Activated naive CD8-positive, alpha-beta T cell treated with anti-CD3 and anti-CD28 coated beads, Interleukin-2, amount 50 U/mL, for 24 hours (primary cell): ENCODE measurements at regions not wholly inside any gene's neighbourhood (a gene's known extent, or its start where the extent isn't known, plus 50 kb on each side); places are given as distances from the start of the nearest gene placed in this dataset.

Source experiments
- ATAC-seq: fragments of 150-1000 bp; cut with Tn5 transposase; one replicate; pipeline ENCODE4 v1.10.0; 2021
- DNase-seq: peaks from one replicate; pipeline ENCODE4 v3.0.0; 2021
- H3K27ac Mint-ChIP-seq: one replicate; pipeline ENCODE4 v1.8.0; 2021; ENCODE audit warnings: mild to moderate bottlenecking, mixed read lengths
- H3K27me3 Mint-ChIP-seq: one replicate; pipeline ENCODE4 v1.8.0; 2021; ENCODE audit warnings: mixed read lengths
- H3K36me3 Mint-ChIP-seq: one replicate; pipeline ENCODE4 v1.8.0; 2021; ENCODE audit warnings: low read depth, mixed read lengths
- H3K4me1 Mint-ChIP-seq: one replicate; pipeline ENCODE4 v1.8.0; 2021; ENCODE audit warnings: mixed read lengths
- H3K4me3 Mint-ChIP-seq: one replicate; pipeline ENCODE4 v1.8.0; 2021; ENCODE audit warnings: mild to moderate bottlenecking, moderate library complexity, mixed read lengths
- H3K9me3 Mint-ChIP-seq: one replicate; pipeline ENCODE4 v1.8.0; 2021; ENCODE audit warnings: mixed read lengths

- H3K27ac Mint-ChIP-seq = no peak overlapping the region
- no peak for DNase-seq
- H3K4me3 Mint-ChIP-seq = no peak overlapping the region
- H3K27me3 Mint-ChIP-seq = peaks cover 18% of the 10 kb centered on the region
- H3K9me3 Mint-ChIP-seq = peaks cover 3% of the 10 kb centered on the region
- no peaks in the 10 kb centered on the region for H3K4me1 Mint-ChIP-seq
- ATAC-seq = no peak
- H3K36me3 Mint-ChIP-seq = no peaks in the 10 kb centered on the region
Measured at GRCh38 chr22:27635435-27635834, 166.1 kb downstream of the MN1 start.

GRCh38 chr22:27635852-27636251, 165.7 kb downstream of the MN1 start:
- peaks cover 18% of the 10 kb centered on the region for H3K27me3 Mint-ChIP-seq
- H3K27ac Mint-ChIP-seq = no peak overlapping the region
- no peak overlapping the region for H3K4me3 Mint-ChIP-seq
- no peaks in the 10 kb centered on the region for H3K4me1 Mint-ChIP-seq
- DNase-seq (no peak), ATAC-seq (no peak)
- H3K36me3 Mint-ChIP-seq = no peaks in the 10 kb centered on the region
- H3K9me3 Mint-ChIP-seq = peaks cover 3% of the 10 kb centered on the region

- Mint-ChIP-seq H3K27ac (no peak overlapping the region), H3K4me1 (no peaks in the 10 kb centered on the region), H3K4me3 (no peak overlapping the region), H3K36me3 (no peaks in the 10 kb centered on the region), H3K9me3 (no peaks in the 10 kb centered on the region), H3K27me3 (peaks cover 17% of the 10 kb centered on the region)
- ATAC-seq = no peak
- DNase-seq = no peak
Measured at GRCh38 chr22:27636716-27637508, 164.6 kb downstream of the MN1 start.

GRCh38 chr22:27637604-27638003, 164.0 kb downstream of the MN1 start:
- H3K4me3 Mint-ChIP-seq = no peak overlapping the region

GRCh38 chr22:27638329-27639233, 163.0 kb downstream of the MN1 start:
- no peak for DNase-seq
- no peak overlapping the region for H3K27ac Mint-ChIP-seq
- no peak overlapping the region for H3K4me3 Mint-ChIP-seq
- no peaks in the 10 kb centered on the region for H3K4me1 Mint-ChIP-seq
- no peak for ATAC-seq
- no peaks in the 10 kb centered on the region for H3K36me3 Mint-ChIP-seq
- H3K9me3 Mint-ChIP-seq = no peaks in the 10 kb centered on the region
- H3K27me3 Mint-ChIP-seq = peaks cover 14% of the 10 kb centered on the region

More at GRCh38 chr22:27637604-27638003, 164.0 kb downstream of the MN1 start:
- peaks cover 16% of the 10 kb centered on the region for H3K27me3 Mint-ChIP-seq
- H3K4me1 Mint-ChIP-seq = no peaks in the 10 kb centered on the region
- no peaks in the 10 kb centered on the region for H3K9me3 Mint-ChIP-seq
- no peak overlapping the region for H3K27ac Mint-ChIP-seq
- DNase-seq = no peak
- no peaks in the 10 kb centered on the region for H3K36me3 Mint-ChIP-seq
- no peak for ATAC-seq

GRCh38 chr22:27639248-27640086, 162.1 kb downstream of the MN1 start:
- DNase-seq (no peak), ATAC-seq (no peak)
- Mint-ChIP-seq H3K4me1 (no peaks in the 10 kb centered on the region), H3K9me3 (no peaks in the 10 kb centered on the region), H3K27ac (no peak overlapping the region), H3K36me3 (no peaks in the 10 kb centered on the region), H3K4me3 (no peak overlapping the region), H3K27me3 (peaks cover 8% of the 10 kb centered on the region)

GRCh38 chr22:27641049-27641795, 160.3 kb downstream of the MN1 start:
- no peak overlapping the region for H3K27ac Mint-ChIP-seq
- no peaks in the 10 kb centered on the region for H3K36me3 Mint-ChIP-seq
- peaks cover 5% of the 10 kb centered on the region for H3K27me3 Mint-ChIP-seq
- no peaks in the 10 kb centered on the region for H3K9me3 Mint-ChIP-seq
- ATAC-seq = no peak
- no peak for DNase-seq
- H3K4me3 Mint-ChIP-seq = no peak overlapping the region
- no peaks in the 10 kb centered on the region for H3K4me1 Mint-ChIP-seq

- Mint-ChIP-seq H3K9me3 (no peaks in the 10 kb centered on the region), H3K4me1 (no peaks in the 10 kb centered on the region), H3K4me3 (no peak overlapping the region), H3K27ac (no peak overlapping the region), H3K27me3 (no peaks in the 10 kb centered on the region), H3K36me3 (no peaks in the 10 kb centered on the region)
- ATAC-seq (no peak), DNase-seq (no peak)
Measured at GRCh38 chr22:27642104-27642800, 159.3 kb downstream of the MN1 start.

- no peaks in the 10 kb centered on the region for H3K4me1 Mint-ChIP-seq
- ATAC-seq = no peak
Measured at GRCh38 chr22:27643907-27644306, 157.6 kb downstream of the MN1 start.

GRCh38 chr22:27644566-27644965, 157.0 kb downstream of the MN1 start:
- Mint-ChIP-seq H3K4me1 (no peaks in the 10 kb centered on the region), H3K4me3 (no peak overlapping the region), H3K27ac (no peak overlapping the region), H3K9me3 (no peaks in the 10 kb centered on the region), H3K27me3 (peaks cover 8% of the 10 kb centered on the region), H3K36me3 (no peaks in the 10 kb centered on the region)
- ATAC-seq (no peak), DNase-seq (no peak)

More at GRCh38 chr22:27643907-27644306, 157.6 kb downstream of the MN1 start:
- no peak for DNase-seq
- H3K4me3 Mint-ChIP-seq = no peak overlapping the region
- no peak overlapping the region for H3K27ac Mint-ChIP-seq
- no peaks in the 10 kb centered on the region for H3K36me3 Mint-ChIP-seq
- peaks cover 5% of the 10 kb centered on the region for H3K27me3 Mint-ChIP-seq
- H3K9me3 Mint-ChIP-seq = no peaks in the 10 kb centered on the region

GRCh38 chr22:27647540-27647939, 154.0 kb downstream of the MN1 start:
- Mint-ChIP-seq H3K27ac (no peak overlapping the region), H3K9me3 (no peaks in the 10 kb centered on the region), H3K4me3 (no peak overlapping the region), H3K4me1 (no peaks in the 10 kb centered on the region), H3K27me3 (peaks cover 10% of the 10 kb centered on the region), H3K36me3 (no peaks in the 10 kb centered on the region)
- ATAC-seq (no peak), DNase-seq (no peak)

GRCh38 chr22:27648074-27648473, 153.5 kb downstream of the MN1 start:
- Mint-ChIP-seq H3K9me3 (no peaks in the 10 kb centered on the region), H3K4me1 (no peaks in the 10 kb centered on the region), H3K4me3 (no peak overlapping the region), H3K27ac (no peak overlapping the region), H3K36me3 (no peaks in the 10 kb centered on the region), H3K27me3 (peaks cover 10% of the 10 kb centered on the region)
- ATAC-seq (no peak), DNase-seq (no peak)

- ATAC-seq = no peak
Measured at GRCh38 chr22:27648853-27649252, 152.7 kb downstream of the MN1 start.

More at GRCh38 chr22:27648853-27649252, 152.7 kb downstream of the MN1 start:
- Mint-ChIP-seq H3K27ac (no peak overlapping the region), H3K36me3 (no peaks in the 10 kb centered on the region), H3K9me3 (peaks cover 3% of the 10 kb centered on the region), H3K27me3 (peaks cover 10% of the 10 kb centered on the region), H3K4me1 (no peaks in the 10 kb centered on the region), H3K4me3 (no peak overlapping the region)
- no peak for DNase-seq
